GM12892 (cell line): ENCODE measurements at regions not wholly inside any gene's neighbourhood (a gene's known extent, or its start where the extent isn't known, plus 50 kb on each side); places are given as distances from the start of the nearest gene placed in this dataset.

ENCODE experiments used
- DNase-seq: peaks from one replicate; pipeline ENCODE4 v3.0.0; 2011; ENCODE audit not compliant: insufficient read length
- FAIRE-seq: peaks from 2 replicates; lab custom pipeline; 2011; peaks lifted over from hg19 to GRCh38; lab: Jason Lieb, UNC
- POLR2A ChIP-seq: IDR thresholded peaks from 2 replicates; pipeline ENCODE4 v1.6.1; 2011; ENCODE audit warnings: low read depth, low read length, control low read depth
- POLR2AphosphoS5 ChIP-seq: IDR thresholded peaks from 2 replicates; pipeline ENCODE4 v1.6.1; 2011; ENCODE audit warnings: low read depth, low read length, control low read depth
- TAF1 ChIP-seq: IDR thresholded peaks from 2 replicates; pipeline ENCODE4 v1.6.1; 2011; ENCODE audit warnings: low read depth, mild to moderate bottlenecking, control low read depth, low read length, borderline replicate concordance

- peak; percentile 15 for DNase-seq
- no peak for FAIRE-seq
- TF ChIP-seq POLR2A (no peak), POLR2AphosphoS5 (no peak), TAF1 (no peak)
These were observed 59.8 kb upstream of the TPM4 start for GRCh38 chr19:16016226-16017137.

GRCh38 chr19:16017138-16017490 lies 59.2 kb upstream of the TPM4 start:
- no peak for TF ChIP-seq TAF1
- no peak for TF ChIP-seq POLR2A
- no peak for TF ChIP-seq POLR2AphosphoS5
- DNase-seq, result peak; percentile 11

DNA sequence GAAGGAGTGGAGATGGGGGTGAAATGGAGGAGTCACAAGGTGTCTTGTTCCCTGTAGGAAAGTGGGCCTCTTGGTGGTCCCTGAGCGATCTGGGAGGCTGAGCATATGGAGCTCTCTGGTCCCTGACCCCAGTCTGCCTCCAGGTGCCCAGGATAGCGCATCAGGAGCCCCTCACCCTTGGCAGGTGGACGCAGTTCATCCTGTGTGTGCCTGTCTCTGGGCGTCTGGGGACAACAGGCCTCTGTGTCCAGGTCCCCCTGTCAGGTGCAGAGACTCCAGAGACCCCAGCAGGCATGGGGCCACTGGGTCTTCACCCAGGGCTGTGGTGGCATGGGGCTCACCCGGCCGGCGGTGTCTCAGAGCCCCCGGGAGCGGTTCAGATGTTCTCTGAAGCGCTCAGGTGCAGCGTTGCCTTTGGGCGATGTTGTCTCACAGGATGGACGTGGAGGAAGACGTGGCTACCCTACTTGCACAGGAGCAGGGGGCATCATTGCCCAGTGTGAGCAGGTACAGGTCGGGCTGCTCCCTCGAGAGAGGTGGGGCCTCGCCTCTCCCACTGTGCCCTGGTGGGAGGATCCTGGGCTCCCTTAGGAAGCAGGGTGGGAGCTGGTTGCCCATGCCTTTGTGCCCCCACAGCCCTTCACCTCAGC lies 58.1 kb upstream of the TPM4 start:
- DNase-seq (no peak), FAIRE-seq (no peak)
- TF ChIP-seq POLR2AphosphoS5, result no peak
- no peak for TF ChIP-seq POLR2A
- no peak for TF ChIP-seq TAF1

More at GRCh38 chr19:16017138-16017490, 59.2 kb upstream of the TPM4 start:
- no peak for FAIRE-seq

DNA sequence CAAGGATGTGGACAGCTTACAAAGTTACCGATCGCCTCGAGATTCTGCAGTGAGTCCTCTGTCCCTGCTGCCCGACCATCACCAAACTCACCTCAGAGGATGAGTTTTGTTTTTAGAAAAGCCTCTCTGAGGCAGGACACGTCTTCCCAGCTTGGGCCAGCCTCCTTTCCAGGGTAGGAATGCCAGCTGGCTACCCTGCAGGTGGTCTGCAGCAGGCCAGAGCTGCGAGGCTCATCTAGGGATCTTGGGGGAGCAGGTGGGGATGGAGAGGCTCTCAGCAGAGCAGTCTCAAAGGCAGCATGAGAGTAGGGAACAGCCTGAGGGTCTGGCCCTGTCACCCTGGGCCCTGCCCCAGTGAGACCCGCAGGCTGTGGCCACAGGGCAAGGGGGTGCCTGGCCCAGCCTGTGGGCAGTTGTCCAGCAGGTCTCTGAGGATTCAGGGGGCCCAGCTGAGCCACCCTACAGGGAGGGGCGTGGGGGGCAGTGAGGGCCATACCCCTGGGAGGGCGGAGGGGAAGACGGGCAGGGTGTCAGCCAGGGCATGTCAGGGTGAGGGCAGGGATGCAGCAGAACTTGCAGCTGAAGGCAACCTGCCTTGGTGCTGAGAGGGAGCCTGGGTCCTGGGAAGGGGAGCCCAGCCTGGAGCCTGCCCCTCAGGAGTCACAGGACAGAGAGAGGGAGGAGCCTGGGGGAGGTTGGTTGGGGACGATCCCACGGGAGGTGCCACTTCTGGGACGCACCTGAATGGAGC lies 57.3 kb upstream of the TPM4 start:
- TF ChIP-seq POLR2A, result no peak
- TF ChIP-seq TAF1, result no peak
- no peak for TF ChIP-seq POLR2AphosphoS5
- FAIRE-seq, result no peak
- no peak for DNase-seq

DNA sequence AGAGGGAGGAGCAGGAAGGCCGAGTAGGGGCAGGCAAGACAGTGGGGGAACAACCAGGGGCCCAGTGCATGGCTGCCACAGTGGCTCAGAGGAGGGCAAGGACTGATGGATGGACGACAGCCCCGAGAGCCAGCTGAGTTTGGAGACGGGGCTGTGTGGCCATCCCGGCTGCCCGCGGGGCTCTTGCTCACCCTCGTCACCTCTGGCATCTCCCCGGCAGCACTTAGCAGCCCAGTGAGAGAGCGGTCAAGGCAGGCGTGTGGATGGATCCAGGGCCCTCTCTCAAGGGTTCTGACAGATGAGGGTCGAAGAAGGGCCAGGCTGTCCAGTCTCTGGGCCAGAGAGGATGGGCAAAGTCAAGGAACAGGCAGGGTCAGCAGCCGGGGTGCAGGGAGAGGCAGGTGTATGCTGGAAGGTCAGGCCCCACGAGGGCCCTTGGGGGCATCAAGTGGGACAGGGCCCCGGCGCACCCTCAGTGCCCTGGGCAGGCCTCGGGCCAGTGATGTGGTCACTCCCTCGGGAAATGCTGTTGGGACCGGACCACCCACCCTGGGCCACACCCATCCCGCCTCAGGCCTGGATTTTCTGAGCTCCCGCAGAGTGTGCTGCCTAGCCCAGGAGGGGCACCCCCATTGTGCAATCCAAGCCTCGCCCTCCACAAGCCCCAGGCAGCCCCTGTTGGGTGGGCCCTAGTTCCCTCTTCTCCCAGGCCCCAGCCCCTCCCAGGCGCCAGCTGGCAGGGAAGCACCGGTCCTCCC lies 56.4 kb upstream of the TPM4 start:
- DNase-seq, result no peak
- no peak for FAIRE-seq
- no peak for TF ChIP-seq TAF1
- TF ChIP-seq POLR2AphosphoS5, result no peak

GRCh38 chr19:16021796-16022195 lies 54.5 kb upstream of the TPM4 start:
- DNase-seq, result no peak
- no peak for FAIRE-seq
- no peak for TF ChIP-seq TAF1
- no peak for TF ChIP-seq POLR2AphosphoS5
- TF ChIP-seq POLR2A, result no peak

DNA sequence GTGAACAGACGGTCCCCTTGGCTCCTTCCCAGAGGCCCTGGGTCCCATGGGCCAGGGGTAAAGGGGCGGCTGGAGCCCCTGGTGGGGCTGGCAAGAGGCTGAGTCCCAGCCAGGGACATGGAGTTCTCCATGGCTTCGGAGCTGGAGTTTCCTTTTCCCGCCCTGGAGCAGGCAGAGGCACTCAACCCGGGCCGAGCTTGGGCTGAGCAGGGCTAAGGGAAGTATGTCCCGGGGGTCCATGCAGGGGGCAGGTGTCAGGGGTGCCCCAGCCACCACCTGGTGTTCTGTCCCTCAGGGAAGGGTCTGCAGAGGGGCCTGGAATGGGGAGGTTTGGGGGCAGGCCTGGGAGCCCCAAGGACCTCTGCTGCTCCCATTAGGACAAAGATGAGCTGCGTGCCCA lies 54.0 kb upstream of the TPM4 start:
- no peak for FAIRE-seq
- TF ChIP-seq POLR2AphosphoS5, result no peak
- TF ChIP-seq POLR2A, result no peak
- no peak for TF ChIP-seq TAF1

DNA sequence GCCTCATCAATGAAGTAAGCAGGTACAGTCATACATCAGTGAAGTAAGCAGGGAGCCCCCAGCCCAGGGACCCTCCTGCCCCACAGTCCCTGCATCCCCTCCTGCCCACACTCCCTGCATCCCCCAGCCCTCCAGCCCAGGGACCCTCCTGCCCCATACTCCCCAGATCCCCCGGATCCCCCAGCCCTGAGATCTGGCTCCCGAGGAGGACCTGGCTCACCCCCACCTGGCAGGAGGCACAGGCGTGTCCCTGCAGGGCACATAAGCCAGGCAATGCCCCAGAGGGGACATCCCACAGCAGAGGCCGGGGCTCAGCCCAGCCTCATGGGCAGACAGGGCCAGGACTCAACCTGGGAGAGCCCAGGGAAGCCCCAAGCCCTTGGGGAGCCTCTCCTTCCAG lies 53.6 kb upstream of the TPM4 start:
- TF ChIP-seq POLR2A, result no peak
- TF ChIP-seq POLR2AphosphoS5, result no peak
- no peak for TF ChIP-seq TAF1
- FAIRE-seq, result no peak
- DNase-seq, result no peak

More for the DNA sequence above, 54.0 kb upstream of the TPM4 start:
- DNase-seq, result no peak

GRCh38 chr19:16023146-16023915 lies 53.0 kb upstream of the TPM4 start:
- no peak for FAIRE-seq
- no peak for DNase-seq
- TF ChIP-seq TAF1 (no peak), POLR2A (no peak)

DNA sequence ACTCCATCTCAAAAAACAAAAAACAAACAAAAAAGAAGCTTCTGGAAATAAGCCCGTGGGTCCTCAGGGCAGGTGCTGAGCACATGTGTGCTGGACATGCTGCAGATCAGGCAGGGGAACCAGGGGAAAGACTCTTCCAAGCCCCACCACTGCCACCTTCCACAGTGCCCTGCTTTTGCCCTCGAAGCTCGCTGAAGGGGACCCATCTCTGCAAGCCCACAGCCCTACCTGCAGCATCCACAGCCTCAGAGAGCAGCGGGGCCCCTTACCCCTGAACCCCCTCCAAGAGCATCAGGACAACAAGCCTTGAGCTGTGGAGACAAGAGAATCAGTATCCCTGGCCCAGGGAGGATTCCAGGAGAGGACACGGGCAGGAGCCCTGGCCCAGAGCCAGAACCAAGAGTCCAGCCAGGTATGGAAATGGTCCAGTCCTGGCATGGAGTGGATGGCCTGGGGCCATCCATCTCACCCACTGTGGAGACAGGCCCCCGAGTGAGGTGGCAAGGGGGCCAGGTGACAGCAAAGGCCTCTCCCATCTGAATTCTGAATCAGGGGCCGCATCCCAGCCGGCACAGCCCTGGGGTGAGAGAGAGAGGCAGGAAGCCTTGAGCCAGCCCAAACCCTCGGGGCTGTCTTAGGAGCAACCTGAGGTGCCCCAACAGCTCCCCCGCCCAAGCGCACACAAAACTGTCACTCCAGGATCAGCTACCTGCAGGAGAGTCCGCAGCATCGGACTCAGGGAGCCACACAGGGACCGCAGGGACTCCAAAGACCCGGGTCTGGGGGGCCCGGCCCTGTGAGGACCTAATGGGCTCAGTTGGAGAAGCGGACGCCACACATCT lies 51.8 kb upstream of the TPM4 start:
- no peak for TF ChIP-seq POLR2AphosphoS5
- TF ChIP-seq POLR2A, result no peak
- TF ChIP-seq TAF1, result no peak
- FAIRE-seq, result no peak

More for the DNA sequence above, 51.8 kb upstream of the TPM4 start:
- DNase-seq, result no peak
